ENCODE measurements at regions not wholly inside any gene's neighbourhood (a gene's known extent, or its start where the extent isn't known, plus 50 kb on each side); places are given as distances from the start of the nearest gene placed in this dataset.

GRCh38 chr2:240204431-240205276 is 64.2 kb upstream of the OTOS start:
- no peak for TF ChIP-seq PBX3 (IDR thresholded peaks at IDR 0.05; ENCODE audit: insufficient replicate concordance, low read depth, low read length)
- no peak for TF ChIP-seq RBBP5 (conservative IDR thresholded peaks at IDR 0.05)
- TF ChIP-seq CBX5 (IDR thresholded peaks at IDR 0.05; ENCODE audit: low read depth): no peak
- TF ChIP-seq CHD2 (IDR thresholded peaks at IDR 0.05; ENCODE audit: borderline replicate concordance, low read depth, low read length): no peak
- TF ChIP-seq POLR2A (IDR thresholded peaks at IDR 0.05; ENCODE audit: low read depth, low read length): no peak
- no peak for TF ChIP-seq TARDBP (IDR thresholded peaks at IDR 0.05; ENCODE audit: borderline replicate concordance)
- TF ChIP-seq ATF7 (IDR thresholded peaks at IDR 0.05; ENCODE audit: low read depth): no peak
- no peak for TF ChIP-seq DPF2 (IDR thresholded peaks at IDR 0.05)
- no peak for TF ChIP-seq YY1 (IDR thresholded peaks at IDR 0.05; ENCODE audit: low read depth, low read length)
- TF ChIP-seq POLR2AphosphoS5 (IDR thresholded peaks at IDR 0.05; ENCODE audit: low read length): no peak
- TF ChIP-seq EZH2 (IDR thresholded peaks at IDR 0.05; ENCODE audit: borderline replicate concordance, control insufficient read depth, low read depth, low read length): no peak
- TF ChIP-seq CTCF (IDR thresholded peaks at IDR 0.05 in 2 of 3, conservative IDR thresholded peaks at IDR 0.05 in 1 of 3; ENCODE audit: control insufficient read depth in 2 of 3, extremely low read depth in 1 of 3, insufficient read depth in 1 of 3, low read depth in 3 of 3, low read length in 3 of 3): no peak
- TF ChIP-seq SUZ12 (IDR thresholded peaks at IDR 0.05; ENCODE audit: unreplicated experiment): no peak

All from GM12878 (cell line).